ENCODE measurements at regions not wholly inside any gene's neighbourhood (a gene's known extent, or its start where the extent isn't known, plus 50 kb on each side); places are given as distances from the start of the nearest gene placed in this dataset.
A peak's percentile ranks its signal among the peaks of the same experiment; 100 is the strongest.

DNA sequence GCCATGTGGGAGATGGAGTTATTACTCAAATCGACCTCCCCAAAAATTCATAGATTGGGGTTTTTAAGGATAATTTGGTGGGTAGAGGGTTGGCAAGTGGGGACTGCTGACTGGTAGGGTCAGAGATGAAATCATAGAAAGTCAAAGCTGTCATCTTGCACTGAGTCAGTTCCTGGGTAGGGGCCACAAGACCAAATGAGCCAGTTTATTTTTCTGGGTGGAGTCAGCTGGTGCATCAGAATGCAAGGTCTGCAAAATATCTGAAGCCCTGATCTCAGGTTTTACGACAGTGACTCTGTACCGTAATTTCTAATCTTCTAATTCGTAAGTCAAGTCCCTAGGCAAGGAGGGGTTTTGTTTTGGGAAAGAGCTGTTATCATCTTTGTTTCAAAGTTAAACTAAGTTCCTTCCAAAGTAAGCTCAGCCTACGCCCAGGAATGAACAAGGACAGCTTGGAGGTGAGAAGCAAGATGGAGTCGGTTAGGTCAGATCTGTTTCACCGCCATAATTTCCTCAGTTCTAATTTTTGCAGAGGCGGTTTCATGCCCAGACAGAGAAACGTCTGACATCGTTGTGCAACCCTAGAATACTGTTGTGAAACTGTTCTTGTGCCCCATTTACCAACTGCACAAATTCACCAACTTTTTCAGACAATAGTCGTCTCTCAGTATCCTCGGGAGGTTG lies 104.5 kb upstream of the SFSWAP start (continued):
- TF ChIP-seq, protein P1, sequence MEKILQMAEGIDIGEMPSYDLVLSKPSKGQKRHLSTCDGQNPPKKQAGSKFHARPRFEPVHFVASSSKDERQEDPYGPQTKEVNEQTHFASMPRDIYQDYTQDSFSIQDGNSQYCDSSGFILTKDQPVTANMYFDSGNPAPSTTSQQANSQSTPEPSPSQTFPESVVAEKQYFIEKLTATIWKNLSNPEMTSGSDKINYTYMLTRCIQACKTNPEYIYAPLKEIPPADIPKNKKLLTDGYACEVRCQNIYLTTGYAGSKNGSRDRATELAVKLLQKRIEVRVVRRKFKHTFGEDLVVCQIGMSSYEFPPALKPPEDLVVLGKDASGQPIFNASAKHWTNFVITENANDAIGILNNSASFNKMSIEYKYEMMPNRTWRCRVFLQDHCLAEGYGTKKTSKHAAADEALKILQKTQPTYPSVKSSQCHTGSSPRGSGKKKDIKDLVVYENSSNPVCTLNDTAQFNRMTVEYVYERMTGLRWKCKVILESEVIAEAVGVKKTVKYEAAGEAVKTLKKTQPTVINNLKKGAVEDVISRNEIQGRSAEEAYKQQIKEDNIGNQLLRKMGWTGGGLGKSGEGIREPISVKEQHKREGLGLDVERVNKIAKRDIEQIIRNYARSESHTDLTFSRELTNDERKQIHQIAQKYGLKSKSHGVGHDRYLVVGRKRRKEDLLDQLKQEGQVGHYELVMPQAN (IDR thresholded peaks at IDR 0.05; ENCODE audit: borderline replicate concordance) = no peak
- TF ChIP-seq TEAD2 (tag; IDR thresholded peaks at IDR 0.05) (no peak), EWSR1 (IDR thresholded peaks at IDR 0.05; ENCODE audit: borderline replicate concordance, low read depth, partially characterized antibody) (no peak), NR2F6 (CRISPR knock-in tag; IDR thresholded peaks at IDR 0.05) (no peak), E4F1 (CRISPR knock-in tag; IDR thresholded peaks at IDR 0.05; ENCODE audit: borderline replicate concordance) (peak; percentile 69; the same call in 1 of the 2 replicates), TAF15 (IDR thresholded peaks at IDR 0.05; ENCODE audit: low read depth, low read length) (no peak), ZNF699 (CRISPR knock-in tag; IDR thresholded peaks at IDR 0.05; ENCODE audit: insufficient replicate concordance) (no peak), CREBBP (IDR thresholded peaks at IDR 0.05; ENCODE audit: low read depth, low read length) (no peak), ARID3B (CRISPR knock-in tag; IDR thresholded peaks at IDR 0.05; ENCODE audit: borderline replicate concordance) (no peak), MAX (CRISPR knock-in tag; IDR thresholded peaks at IDR 0.05) (no peak), JUND (IDR thresholded peaks at IDR 0.05; ENCODE audit: borderline replicate concordance, low read depth, low read length) (peak; percentile 18; the same call in 1 of the 2 replicates), JUND (tag; IDR thresholded peaks at IDR 0.05; ENCODE audit: borderline replicate concordance, low read depth, low read length) (peak; percentile 56; the same call in 1 of the 3 replicates), WHSC1 (IDR thresholded peaks at IDR 0.05; ENCODE audit: low read length) (no peak), HOMEZ (CRISPR knock-in tag; IDR thresholded peaks at IDR 0.05) (peak; percentile 76; the same call in 1 of the 2 replicates), XRCC5 (IDR thresholded peaks at IDR 0.05; ENCODE audit: low read depth, low read length) (no peak)
- TF ChIP-seq, protein P2, sequence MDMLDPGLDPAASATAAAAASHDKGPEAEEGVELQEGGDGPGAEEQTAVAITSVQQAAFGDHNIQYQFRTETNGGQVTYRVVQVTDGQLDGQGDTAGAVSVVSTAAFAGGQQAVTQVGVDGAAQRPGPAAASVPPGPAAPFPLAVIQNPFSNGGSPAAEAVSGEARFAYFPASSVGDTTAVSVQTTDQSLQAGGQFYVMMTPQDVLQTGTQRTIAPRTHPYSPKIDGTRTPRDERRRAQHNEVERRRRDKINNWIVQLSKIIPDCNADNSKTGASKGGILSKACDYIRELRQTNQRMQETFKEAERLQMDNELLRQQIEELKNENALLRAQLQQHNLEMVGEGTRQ (CRISPR knock-in tag; IDR thresholded peaks at IDR 0.05) = no peak
- TF ChIP-seq, protein P3, sequence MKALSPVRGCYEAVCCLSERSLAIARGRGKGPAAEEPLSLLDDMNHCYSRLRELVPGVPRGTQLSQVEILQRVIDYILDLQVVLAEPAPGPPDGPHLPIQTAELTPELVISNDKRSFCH (CRISPR knock-in tag; IDR thresholded peaks at IDR 0.05) = 0 out of 2 replicates have a peak, but pooled peaks have one; percentile 65
- TF ChIP-seq, protein P3 (tag; IDR thresholded peaks at IDR 0.05) = peak; percentile 89
